Left renal pelvis (tissue), 4 donors: ENCODE measurements at regions not wholly inside any gene's neighbourhood (a gene's known extent, or its start where the extent isn't known, plus 50 kb on each side); places are given as distances from the start of the nearest gene placed in this dataset.
"Not testable (repeated sequence)": the region's sequence is repeated elsewhere in the genome, so short reads cannot be mapped to it uniquely, and the experiment has no call there.

Experiments
- DNase-seq, 4 donors: peaks; one replicate each; pipeline ENCODE4 v3.0.0-alpha.2; 2013; ENCODE audit warnings: low read depth in 4 of 4, low spot score in 3 of 4

DNA sequence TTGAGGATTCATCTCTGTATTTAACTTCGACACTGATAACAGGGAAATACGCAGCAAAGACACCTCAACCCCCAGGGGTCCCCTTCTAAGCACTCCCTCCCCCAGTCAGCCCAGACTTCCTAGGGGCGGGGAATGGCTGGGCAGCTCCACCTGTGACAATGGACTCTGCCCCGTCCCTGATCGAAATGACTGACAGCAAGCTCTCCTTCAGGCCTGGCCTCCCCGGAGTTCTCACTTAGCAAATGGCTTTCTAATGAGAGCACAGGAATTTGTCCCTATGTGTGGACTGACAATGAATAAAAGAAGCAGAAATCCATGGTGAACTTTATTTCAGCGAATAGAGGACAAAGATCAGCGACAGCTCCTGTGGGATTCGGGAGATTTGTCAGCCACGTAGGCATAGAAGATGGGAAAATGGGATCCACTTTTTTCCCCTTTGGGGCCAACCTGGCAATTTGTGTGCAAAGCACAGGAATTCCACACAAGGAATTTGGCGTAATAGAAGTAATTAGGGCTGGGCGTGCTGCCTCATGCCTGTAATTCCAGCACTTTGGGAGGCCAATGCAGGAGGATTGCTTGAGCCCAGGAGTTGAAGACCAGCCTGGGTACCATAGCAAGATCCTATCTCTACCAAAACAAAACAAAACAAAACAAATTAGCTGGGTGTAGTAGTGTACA lies 63.8 kb downstream of the TNFAIP2 start:
- DNase-seq: no peak

DNA sequence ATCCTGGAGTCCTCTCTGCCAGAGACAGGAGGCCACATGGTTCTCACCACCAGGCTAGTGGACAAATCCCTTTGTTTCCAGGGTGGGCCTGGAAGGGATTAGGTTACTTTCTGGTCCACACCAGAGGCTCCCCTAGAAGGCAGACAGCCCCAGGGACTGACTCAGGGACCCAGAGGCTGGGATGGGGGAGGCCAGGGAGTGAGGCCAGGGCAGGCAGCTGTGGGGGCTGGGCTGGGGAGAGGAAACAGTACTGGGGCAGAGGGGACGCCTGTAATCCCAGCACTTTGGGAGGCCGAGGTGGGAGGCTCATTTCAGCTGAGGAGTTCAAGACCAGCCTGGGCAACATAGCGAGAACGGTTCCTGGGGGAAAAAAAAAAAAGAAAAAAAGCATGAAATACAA lies 64.7 kb downstream of the TNFAIP2 start:
- no peak for DNase-seq

DNA sequence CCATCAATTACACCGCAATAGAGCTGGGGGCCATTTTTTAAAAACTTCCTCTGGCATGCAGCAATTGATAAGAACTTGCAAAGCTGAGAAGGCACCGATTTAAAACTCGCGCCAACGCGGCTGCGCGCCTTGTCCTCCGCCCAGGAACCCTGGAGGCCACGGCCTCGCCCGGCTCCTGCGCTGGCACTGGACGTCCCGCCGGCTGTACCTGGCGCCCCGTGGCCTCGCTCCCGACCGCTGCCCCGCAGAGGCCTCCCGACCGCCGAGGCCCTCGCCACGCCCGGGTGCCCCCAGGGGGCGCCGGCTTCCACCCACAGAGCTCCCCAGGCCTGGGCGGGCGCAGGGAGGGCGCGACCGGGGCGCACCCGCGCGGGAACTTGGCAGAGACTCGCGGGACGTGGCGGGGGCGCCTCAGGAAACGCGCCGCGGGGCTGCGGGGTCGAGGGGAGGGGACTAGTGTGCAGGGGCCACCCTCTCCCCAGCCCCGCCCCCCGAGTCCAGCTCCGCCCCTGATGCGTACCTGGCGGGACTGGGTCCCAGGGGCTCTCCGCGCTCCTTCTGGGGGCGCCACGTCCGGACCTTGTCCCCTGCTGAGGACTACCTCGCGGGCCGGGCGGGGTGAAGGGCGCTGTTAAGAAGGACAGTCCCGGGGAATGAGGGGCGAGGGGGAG lies 65.7 kb downstream of the TNFAIP2 start:
- no peak for DNase-seq

DNA sequence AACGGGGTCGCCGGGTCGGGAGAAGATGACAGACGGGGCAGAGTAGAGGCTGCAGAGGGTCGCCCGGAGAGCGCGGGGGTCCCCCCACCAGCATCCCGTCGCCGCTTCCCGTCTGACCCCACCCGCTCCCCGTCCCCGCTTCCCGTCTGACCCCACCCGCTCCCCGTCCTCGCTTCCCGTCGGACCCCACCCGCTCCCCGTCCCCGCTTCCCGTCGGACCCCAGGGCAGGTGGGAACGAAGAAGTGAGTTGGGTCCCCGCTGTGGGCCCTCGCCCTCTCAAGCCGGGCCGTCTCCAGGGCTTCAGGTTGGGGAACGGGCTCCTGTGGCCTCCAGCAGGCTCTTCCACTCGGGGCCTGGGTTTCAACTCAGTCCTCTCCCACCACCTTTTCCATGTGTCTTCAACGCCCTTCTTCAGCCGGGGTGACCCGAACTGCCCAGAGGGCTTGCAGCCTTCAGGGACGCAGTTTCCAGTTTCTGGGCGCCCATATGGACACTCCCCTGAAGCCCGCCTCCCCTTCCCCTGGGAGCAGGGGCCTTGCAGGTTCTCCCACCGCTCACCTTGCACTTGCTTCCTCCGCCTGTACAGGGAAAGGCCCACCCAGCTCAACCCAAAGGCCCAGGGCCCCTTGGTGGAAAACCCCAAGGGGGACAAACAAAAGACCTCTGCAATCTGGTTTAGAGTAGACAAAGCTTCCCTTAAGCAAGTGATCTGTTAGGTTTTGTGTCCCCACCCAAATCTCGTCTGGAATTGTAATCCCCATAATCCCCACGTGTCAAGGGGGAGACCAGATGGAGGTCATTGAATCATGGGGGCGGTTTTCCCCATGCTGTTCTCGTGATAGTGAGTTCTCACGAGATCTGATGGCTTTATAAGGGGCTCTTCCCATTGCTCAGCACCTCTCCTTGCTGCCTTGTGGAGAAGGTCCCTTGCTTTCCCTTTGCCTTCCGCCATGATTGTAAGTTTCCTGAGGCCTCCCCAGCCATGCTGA lies 66.5 kb downstream of the TNFAIP2 start:
- DNase-seq: no peak

DNA sequence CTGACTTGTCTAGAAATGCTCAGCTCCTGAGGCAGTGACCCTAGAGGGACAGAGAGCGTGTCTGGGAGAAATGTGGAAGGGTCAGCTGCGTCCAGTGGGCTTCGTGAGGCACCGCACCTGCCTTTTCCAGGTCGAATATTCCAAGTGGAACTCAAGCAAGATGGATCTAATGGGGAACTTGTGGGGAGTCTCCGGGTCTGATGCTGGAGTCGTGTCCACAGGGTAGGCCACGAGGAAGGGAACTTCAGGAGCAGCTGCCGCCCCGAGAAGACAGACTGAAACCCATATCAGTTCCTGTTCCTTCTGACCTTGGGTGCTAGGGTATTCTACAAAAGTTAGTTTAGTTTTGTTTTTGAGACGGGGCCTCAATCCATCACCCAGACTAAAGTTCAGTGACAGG lies 67.5 kb downstream of the TNFAIP2 start:
- DNase-seq: no peak

DNA sequence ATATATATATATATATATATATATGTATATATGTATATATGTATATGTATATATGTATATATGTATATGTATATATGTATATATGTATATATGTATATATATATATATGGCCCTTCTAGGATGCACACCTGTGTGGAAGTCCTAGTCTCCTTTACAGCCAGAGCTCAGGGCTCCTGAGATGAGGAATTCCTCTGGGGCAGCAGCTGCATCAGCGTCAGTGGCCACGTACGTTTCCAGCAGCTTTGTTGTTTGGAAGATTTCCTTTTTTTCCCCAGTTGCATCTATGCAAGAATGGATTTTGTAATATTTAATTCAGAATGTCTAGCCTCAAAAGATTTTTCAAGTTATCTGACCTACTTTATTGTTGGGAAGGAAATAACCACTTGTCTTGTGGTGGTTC lies 68.6 kb downstream of the TNFAIP2 start:
- no peak for DNase-seq

DNA sequence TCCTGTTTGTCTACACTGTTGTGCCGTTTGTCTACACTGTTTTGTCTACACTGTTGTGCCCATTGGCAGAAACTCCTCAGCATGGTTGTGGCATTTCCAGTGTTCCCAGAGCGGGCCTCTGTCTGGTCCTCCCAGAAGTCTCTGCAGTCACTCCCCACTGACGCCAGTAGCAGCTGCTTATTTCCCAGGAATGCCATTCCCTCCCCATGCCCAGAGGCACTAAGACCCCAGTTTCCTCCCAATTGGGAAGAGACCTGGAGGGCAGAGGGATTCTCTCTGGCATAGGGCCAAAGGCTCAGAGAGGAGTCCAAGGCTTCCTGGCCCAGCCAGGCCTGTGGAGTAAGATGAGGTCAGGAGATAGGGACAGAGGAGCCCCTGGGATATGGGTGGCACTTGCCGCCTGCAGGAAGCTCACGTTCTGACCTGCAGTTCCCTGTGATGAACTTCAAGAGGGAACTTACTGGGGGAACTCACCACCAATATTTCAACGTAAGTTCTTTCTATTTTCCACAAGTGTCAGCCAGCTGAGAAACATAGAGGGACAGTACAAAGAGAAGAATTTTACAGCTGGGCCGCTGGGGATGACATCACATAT lies 69.1 kb downstream of the TNFAIP2 start:
- DNase-seq: no peak

DNA sequence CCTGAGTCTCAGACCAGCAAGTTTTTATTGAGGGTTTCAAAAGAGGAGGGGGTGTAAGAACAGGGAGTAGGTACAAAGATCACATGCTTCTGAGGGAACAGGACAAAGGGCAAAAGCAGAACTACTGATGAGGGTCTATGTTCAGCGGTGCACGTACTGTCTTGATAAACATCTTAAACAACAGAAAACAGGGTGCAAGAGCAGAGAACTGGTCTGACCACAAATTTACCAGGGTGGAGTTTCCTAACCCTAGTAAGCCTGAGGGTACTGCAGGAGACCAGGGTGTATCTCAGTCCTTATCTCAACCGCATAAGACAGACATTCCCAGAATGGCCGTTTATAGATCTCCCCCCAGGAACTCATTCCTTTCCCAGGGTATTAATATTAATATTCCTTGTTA lies 69.6 kb downstream of the TNFAIP2 start:
- DNase-seq: not testable (repeated sequence)

DNA sequence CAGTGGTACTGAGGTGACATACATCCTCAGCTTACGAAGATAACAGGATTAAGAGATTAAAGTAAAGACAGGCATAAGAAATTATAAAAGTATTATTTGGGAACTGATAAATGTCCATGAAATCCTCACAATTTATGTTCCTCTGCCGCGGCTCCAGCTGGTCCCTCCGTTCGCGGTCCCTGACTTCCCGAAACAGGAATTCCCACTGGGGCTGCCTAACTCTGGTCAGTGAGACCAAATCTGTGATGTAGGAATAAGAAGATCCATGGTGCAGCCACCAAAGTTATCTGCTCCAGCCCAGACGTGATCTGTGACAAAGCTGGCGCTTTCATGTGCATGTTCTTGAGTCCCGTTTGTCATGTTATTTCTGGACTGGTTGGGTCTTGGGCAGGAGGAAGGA lies 70.2 kb downstream of the TNFAIP2 start:
- DNase-seq: not testable (repeated sequence)

DNA sequence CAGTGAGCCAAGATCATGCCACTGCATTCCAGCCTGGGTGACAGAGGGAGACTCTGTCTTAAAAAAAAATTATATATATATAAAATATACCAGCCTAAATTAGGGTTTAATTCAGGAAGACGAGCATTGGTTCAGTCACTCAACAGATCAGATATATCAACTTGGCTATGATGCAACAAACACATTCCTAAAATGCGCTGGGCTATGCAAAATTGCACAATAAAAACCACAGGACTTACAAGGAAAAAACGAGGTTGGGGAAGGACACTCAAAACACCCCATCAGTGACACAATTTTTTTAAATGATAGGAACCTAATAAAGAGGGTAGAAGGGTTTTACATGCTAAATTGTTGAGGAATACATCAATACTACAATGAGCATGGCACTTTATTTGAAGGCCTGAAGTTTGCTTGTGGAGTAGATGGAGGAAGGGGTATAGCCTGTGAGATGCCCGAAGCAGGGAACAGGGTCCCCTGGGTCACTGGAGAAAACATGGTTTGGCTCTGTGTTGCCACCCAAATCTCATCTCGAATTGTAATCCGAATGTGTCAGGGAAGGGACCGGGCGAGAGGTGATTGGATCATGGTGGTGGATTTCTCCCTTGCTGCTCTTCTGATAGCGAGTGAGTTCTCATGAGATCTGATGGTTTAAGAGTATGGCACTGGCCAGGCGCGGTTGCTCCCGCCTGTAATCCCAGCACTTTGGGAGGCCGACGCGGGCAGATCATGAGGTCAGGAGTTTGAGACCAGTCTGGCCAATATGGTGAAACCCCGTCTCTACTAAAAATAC lies 71.2 kb downstream of the TNFAIP2 start:
- DNase-seq: no peak

DNA sequence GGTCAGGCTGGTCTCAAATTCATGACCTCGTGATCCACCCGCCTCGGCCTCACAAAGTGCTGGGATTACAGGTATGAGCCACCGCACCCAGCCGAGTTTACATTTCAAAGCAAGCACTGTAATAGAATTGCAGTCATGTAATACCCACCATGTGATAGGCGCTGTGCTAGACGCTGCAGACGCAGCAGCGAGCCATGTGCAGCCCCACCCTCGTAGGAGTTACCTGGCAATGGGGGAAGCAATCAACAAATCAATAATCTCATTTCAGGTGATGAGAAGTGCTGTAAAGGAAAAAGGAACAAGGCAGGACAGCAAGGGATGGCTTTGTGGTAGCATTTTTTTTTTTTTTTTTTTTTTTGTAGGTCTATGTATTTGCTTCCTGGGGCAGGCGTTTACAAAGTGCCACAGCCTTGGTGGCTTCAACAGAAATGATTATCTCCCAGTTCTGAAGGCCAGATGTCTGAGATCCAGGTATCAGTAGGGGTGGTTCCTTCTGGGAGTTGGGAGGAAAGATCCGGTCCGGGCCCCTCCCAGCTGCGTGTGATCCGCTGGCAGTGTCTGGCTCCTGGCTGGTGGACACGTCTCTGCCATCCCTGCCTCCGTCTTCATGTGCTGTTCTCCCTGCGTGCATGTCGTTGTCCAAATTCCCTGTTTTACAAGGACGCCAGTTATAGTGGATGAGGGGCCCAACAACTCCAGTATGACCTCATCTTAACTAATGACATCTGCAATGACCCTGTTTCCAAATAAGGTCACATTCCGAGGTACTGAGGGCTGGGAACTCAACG lies 72.8 kb downstream of the TNFAIP2 start:
- DNase-seq: no peak

DNA sequence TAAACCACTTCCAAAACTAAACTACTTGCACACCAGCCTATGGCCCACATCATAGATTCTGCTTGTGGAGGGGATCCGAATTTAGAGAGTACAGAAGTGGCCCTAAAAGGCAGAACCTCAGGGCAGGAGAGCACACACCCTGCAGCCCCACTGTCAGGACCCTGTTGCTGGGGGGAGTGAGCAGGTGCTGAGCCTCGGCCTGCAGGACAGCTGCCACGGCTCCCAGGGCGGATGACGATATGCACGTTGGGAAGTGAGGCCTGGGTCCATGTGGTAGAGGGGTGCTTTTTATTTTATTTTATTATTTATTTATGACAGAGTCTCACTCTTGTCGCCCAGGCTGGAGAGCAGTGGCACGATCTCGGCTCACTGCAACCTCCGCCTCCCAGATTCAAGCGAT lies 73.5 kb downstream of the TNFAIP2 start:
- no peak for DNase-seq

DNA sequence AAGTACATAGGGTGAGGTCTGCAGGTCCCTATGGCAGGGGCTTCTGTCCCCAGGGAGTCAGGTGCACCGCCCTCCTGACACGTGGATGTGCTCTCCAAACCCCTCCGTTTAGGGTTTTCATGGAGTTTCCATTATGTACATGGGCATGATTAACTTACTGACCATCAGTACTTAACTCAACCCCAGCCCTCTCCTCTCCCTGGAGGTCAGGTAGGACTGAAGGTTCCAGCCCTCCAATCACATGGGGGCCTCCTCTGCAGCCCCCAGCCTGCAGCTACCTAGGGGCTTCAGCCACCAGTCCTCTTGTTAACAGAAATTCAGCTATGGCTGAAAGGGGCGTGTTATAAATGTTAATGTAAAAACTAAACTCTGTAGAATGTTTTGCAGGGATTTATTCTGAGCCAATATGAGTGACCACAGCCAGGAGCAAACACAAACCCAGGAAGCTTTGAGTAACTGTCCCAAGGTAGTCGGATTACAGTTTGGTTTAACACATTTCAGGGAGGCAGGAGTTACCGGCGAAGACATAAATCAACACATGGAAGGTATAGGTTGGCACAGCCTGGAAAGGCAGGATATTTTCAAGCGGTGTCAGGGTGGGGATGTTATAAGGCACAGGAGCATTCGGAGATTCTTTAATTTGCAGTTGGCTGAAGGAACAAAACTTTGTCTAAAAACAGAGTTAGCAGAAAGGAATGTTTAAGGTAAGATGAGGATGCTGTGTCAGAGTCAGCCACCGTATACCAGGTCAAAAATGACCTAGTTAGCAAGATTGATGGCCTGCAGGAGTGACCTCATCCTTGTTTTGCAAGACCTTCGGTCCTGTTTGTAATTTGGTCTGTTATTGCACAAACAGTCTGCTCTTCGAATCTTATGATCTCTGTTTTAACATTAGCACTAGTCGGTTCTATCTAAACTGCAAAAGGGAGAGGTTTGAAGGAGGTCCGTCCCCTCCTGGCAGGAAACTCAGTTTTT lies 75.2 kb downstream of the TNFAIP2 start:
- no peak for DNase-seq

DNA sequence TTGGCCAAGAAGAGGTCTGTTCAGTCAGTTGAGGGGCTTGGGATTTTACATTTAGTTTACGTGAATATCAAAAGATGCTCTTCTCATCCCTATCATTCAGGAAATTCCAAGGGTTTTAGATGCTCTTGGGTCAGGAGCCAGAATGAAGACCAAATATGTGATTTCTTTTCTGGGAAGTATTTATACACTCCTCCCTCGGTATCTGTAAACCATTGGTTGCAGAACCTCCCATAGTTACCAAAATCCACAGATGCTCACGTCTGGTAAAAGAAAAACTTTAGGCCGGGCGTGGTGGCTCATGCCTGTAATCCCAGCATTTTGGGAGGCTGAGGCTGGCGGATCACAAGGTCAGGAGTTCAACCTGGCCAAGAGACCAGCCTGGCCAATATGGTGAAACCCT lies 75.9 kb downstream of the TNFAIP2 start:
- no peak for DNase-seq

DNA sequence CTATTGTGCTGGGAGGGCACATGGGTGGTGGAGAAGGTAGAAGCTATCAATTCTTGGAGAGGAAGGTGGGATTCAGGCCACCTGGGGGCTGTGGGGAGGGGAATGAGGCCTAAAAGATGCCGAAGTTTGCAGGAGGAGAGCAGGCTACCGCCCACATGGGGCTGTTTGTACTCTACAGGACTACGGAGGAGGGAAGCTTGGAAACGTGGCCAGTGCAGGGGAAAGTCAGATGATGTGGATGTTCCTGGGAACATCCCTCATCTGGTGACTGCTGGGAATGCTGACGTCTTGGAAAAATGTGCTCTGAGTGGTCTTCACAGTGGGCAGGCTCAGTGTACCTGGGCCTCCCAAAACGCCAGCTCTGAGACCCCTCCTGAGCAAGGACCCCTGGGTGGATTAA lies 78.5 kb downstream of the TNFAIP2 start:
- no peak for DNase-seq

DNA sequence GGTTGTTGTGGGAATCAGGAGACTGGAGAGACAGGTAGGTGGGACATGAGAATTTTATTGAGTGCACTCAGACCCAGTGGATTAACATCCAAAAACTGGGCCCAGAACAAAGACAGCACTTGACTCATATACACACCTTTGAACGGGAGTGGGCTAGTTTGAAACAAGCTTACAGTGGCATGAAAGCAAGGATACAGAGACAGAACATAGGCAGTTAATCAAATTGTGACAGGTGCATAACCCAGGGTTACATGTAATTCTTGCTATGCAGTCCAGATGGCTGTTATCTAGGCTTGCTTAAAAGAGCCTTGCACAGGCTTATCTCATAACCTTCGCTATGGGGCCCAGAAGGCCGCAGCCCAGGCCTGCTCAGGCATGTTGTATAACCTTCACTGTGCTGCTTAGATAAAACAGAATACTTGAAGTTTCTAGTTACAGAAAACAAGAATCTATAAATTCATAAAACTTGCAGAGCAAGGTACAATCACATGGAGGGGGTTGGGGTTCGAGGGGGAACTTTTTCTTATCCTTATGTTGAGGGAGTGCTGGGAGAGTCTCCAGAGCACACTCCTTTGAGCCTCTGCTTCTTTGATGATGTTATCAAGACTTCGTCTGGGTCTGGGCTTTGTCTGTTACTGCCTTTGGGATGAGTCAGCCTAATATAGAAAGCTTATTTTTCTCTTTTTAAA lies 81.7 kb downstream of the TNFAIP2 start:
- DNase-seq: no peak

DNA sequence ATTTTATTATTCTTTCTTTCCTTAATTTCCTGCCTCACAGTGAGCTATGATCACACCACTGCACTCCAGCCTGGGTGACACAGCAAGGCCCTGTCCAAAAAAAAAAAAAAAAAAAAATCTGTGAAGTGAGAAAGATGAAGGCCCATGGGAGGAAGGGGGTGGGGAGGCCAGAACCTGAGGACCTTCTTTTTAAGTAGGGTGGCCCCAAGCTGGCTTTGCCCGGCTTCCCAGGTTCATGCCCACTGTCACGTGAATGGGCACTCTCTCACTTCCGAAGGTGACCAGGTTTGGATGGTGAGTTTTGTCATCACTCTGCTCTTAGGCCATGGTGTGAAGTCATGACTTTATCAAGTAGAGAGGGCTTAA lies 82.3 kb downstream of the TNFAIP2 start:
- DNase-seq: no peak

DNA sequence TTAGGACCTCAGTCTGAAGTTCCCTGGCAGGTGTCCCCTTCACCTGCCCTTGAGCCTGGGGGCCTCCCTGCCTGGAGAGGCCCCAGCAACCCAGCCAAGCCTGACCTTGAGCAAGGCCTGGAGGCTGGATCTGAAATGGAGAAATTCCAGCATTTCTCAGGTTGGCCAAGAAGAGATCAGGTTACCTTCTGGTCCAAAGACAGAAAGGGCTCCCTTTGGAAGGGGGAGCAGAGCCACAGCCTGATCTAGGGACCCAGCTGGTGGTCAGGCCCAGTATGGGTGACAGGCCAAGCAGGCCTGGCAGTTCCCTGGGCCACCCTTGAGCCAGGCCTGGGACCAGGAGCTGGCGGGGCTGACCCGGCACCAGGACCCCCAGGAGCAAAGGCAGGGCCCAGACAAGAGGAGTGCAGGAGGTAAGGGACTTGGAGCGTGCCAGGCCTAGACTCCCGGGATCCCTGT lies 82.8 kb downstream of the TNFAIP2 start:
- DNase-seq: no peak
